A549 (cell line): ENCODE measurements at regions not wholly inside any gene's neighbourhood (a gene's known extent, or its start where the extent isn't known, plus 50 kb on each side); places are given as distances from the start of the nearest gene placed in this dataset.

Experiments used
- ATAC-seq, 2 experiments: fragments of 200-7000 bp in 1 of 2; fragments of >200 bp in 1 of 2; cut with Nextera tagmentation in 1 of 2; cut with Tn5 transposase in 1 of 2; 3 replicates each; pipeline versions ENCODE4 v1.8.0 to v1.9.1; 2018 to 2020; ENCODE audit warnings: mild to moderate bottlenecking in 1 of 2, moderate library complexity in 1 of 2
- CTCF ChIA-PET: fragments of 300-600 bp; sonication (Branson Sonifier 250); formaldehyde crosslinking; extraction: SDS; loops from one replicate; lab custom pipeline; 2021; ENCODE audit warnings: antibody characterized with exemption, inconsistent platforms; lab: Yijun Ruan, JAX
- POLR2A ChIA-PET: fragments of 350-600 bp; formaldehyde crosslinking; extraction: SDS; loops from one replicate; lab custom pipeline; 2021; ENCODE audit warnings: antibody characterized with exemption, inconsistent platforms; lab: Yijun Ruan, JAX
- DNase-seq, 2 experiments: peaks; one replicate each; pipeline versions ENCODE4 v3.0.0 to v3.0.0-alpha.2; 2011 to 2016; ENCODE audit warnings: low read depth in 1 of 2, low spot score in 1 of 2
- FAIRE-seq: peaks from 2 replicates; lab custom pipeline; 2011; peaks lifted over from hg19 to GRCh38; lab: Jason Lieb, UNC
- H3K27ac ChIP-seq, 2 experiments: fragments of >200 bp; sonication (Bioruptor Twin); formaldehyde crosslinking; 3 replicates each; pipeline ENCODE4 v1.5.1; 2016 to 2017
- H3K4me1 ChIP-seq: fragments of >200 bp; sonication (Bioruptor Twin); formaldehyde crosslinking; 3 replicates; pipeline ENCODE4 v1.6.1; 2016
- H3K4me2 ChIP-seq: fragments of >200 bp; sonication (Bioruptor Twin); formaldehyde crosslinking; 3 replicates; pipeline ENCODE4 v1.6.1; 2016
- H3K4me3 ChIP-seq: fragments of >200 bp; sonication (Bioruptor Twin); formaldehyde crosslinking; 3 replicates; pipeline ENCODE4 v1.5.1; 2016
- H3K9me3 ChIP-seq: fragments of >200 bp; sonication (Bioruptor Twin); formaldehyde crosslinking; 3 replicates; pipeline ENCODE4 v1.6.1; 2016
- CHD4 ChIP-seq: fragments of 200-600 bp; sonication (generic); IDR thresholded peaks from 2 replicates; pipeline ENCODE4 v1.6.1; 2016; ENCODE audit warnings: antibody characterized with exemption, mild to moderate bottlenecking, borderline replicate concordance
- FOSB ChIP-seq: fragments of 250-450 bp; sonication (Bioruptor Pico); IDR thresholded peaks from 2 replicates; pipeline ENCODE4 v1.5.0; 2020; ENCODE audit warnings: mild to moderate bottlenecking, moderate library complexity
- HEYL ChIP-seq: fragments of 250-450 bp; sonication (Bioruptor Pico); IDR thresholded peaks from 2 replicates; pipeline ENCODE4 v1.8.0; 2021; ENCODE audit warnings: mild to moderate bottlenecking, moderate library complexity
- JUN ChIP-seq, 2 experiments: fragments of >200 bp; sonication (Bioruptor Twin); formaldehyde crosslinking; IDR thresholded peaks; 2 replicates in 1 of 2; 3 replicates in 1 of 2; pipeline ENCODE4 v1.6.1; 2016 to 2017
- KDM1A ChIP-seq: fragments of 200-600 bp; sonication (generic); IDR thresholded peaks from 2 replicates; pipeline ENCODE4 v1.6.1; 2016; ENCODE audit warnings: low read depth, mild to moderate bottlenecking
- KDM5A ChIP-seq: fragments of 200-600 bp; sonication (generic); IDR thresholded peaks from 2 replicates; pipeline ENCODE4 v1.6.1; 2016; ENCODE audit warnings: antibody characterized with exemption, mild to moderate bottlenecking
- MAFK ChIP-seq: fragments of 450-650 bp; IDR thresholded peaks from 2 replicates; pipeline ENCODE4 v1.6.1; 2014; ENCODE audit not compliant: partially characterized antibody
- MYC ChIP-seq: IDR thresholded peaks from 2 replicates; pipeline ENCODE4 v1.6.1; 2012; ENCODE audit warnings: mild to moderate bottlenecking, inconsistent platforms, low read length, improper control_type of control experiment, borderline replicate concordance
- NFE2L2 ChIP-seq: fragments of 150-350 bp; conservative IDR thresholded peaks from 2 replicates; pipeline ENCODE4 v1.6.1; 2014; ENCODE audit warnings: low read length
- PHF8 ChIP-seq: fragments of 200-600 bp; sonication (generic); IDR thresholded peaks from 2 replicates; pipeline ENCODE4 v1.6.1; 2016; ENCODE audit warnings: low read depth, mild to moderate bottlenecking, antibody characterized with exemption, moderate library complexity, borderline replicate concordance
- POLR2A ChIP-seq: IDR thresholded peaks from 2 replicates; pipeline ENCODE4 v1.6.1; 2012; ENCODE audit warnings: mild to moderate bottlenecking, low read length
- RARB ChIP-seq: fragments of 250-450 bp; sonication (Bioruptor Pico); IDR thresholded peaks from 2 replicates; pipeline ENCODE4 v1.8.0; 2021; ENCODE audit warnings: mild to moderate bottlenecking, moderate library complexity
- RCOR1 ChIP-seq: fragments of 150-350 bp; IDR thresholded peaks from 2 replicates; pipeline ENCODE4 v1.6.1; 2014; ENCODE audit warnings: antibody characterized with exemption, low read length, low read depth
- RFX5 ChIP-seq: fragments of 450-650 bp; IDR thresholded peaks from 2 replicates; pipeline ENCODE4 v1.7.1; 2014; ENCODE audit warnings: antibody characterized with exemption, mild to moderate bottlenecking, moderate library complexity
- TP53 ChIP-seq: fragments of 250-450 bp; sonication (Bioruptor Pico); IDR thresholded peaks from 2 replicates; pipeline ENCODE4 v1.5.0; 2021; ENCODE audit warnings: mild to moderate bottlenecking, moderate library complexity
- ZC3H11A ChIP-seq: fragments of 450-650 bp; IDR thresholded peaks from 2 replicates; pipeline ENCODE4 v1.6.1; 2014; ENCODE audit warnings: antibody characterized with exemption, mild to moderate bottlenecking
- WGBS: methylation state at CpG from one replicate; pipeline ENCODE4 v1.1.6; 2017; ENCODE audit errors: missing lambda C conversion rate; 5-methylcytosine and 5-hydroxymethylcytosine counted together
- TF ChIP-seq, protein P1 (sequence below): fragments of >200 bp; sonication (Bioruptor Twin); formaldehyde crosslinking; IDR thresholded peaks from 3 replicates; pipeline ENCODE4 v1.5.1; 2016
- TF ChIP-seq, protein P2 (sequence below): fragments of 250-450 bp; sonication (Bioruptor Pico); IDR thresholded peaks from 2 replicates; pipeline ENCODE4 v1.5.0; 2020; ENCODE audit warnings: low read depth, mild to moderate bottlenecking, moderate library complexity
- TF ChIP-seq, protein P3 (sequence below): IDR thresholded peaks from 2 replicates; pipeline ENCODE4 v1.6.1; 2012; ENCODE audit warnings: low read depth, borderline replicate concordance
- TF ChIP-seq, protein P4 (sequence below): IDR thresholded peaks from 2 replicates; pipeline ENCODE4 v1.6.1; 2012
- TF ChIP-seq, protein P5 (sequence below): fragments of 200-600 bp; sonication (generic); IDR thresholded peaks from 2 replicates; pipeline ENCODE4 v1.6.1; 2016; ENCODE audit warnings: antibody characterized with exemption, mild to moderate bottlenecking, moderate library complexity

DNA sequence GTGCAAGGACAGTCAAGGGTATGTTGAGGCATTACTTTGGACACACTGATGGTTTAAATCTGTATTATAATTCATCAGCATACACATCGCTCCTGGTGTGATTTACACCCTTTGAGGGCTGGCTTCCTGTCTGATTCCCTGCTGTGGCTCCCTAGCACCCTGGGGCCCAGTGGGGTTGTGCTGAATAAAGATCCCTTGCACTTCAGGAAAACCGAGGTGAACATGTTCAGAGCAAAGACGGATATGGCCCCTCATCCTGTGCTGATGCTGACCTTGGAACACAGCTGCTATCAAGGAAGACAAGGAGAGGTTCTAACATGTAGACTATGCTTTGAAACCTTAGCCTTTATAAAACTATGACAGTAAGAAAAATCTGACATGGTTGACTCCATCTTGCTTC lies 84.6 kb upstream of the UNC5B start:
- no peak overlapping the region for H3K27ac ChIP-seq
- no peaks in the 10 kb centered on the region for H3K9me3 ChIP-seq
- WGBS, result 48% methylated on average over 3 of the region's 3 CpGs
- POLR2A ChIA-PET, result no interaction called here
- FAIRE-seq (no peak), ATAC-seq (no peak), DNase-seq (no peak)
- H3K4me2 ChIP-seq, result no peak overlapping the region
- CTCF ChIA-PET, result interaction anchor here (1.1 kb wide), 1 partner anchor 14 kb away, joined by 4 read pairs; no protein-coding TSS in a partner anchor
- no peak overlapping the region for H3K4me3 ChIP-seq
- no peaks in the 10 kb centered on the region for H3K4me1 ChIP-seq
- TF ChIP-seq, protein P1, sequence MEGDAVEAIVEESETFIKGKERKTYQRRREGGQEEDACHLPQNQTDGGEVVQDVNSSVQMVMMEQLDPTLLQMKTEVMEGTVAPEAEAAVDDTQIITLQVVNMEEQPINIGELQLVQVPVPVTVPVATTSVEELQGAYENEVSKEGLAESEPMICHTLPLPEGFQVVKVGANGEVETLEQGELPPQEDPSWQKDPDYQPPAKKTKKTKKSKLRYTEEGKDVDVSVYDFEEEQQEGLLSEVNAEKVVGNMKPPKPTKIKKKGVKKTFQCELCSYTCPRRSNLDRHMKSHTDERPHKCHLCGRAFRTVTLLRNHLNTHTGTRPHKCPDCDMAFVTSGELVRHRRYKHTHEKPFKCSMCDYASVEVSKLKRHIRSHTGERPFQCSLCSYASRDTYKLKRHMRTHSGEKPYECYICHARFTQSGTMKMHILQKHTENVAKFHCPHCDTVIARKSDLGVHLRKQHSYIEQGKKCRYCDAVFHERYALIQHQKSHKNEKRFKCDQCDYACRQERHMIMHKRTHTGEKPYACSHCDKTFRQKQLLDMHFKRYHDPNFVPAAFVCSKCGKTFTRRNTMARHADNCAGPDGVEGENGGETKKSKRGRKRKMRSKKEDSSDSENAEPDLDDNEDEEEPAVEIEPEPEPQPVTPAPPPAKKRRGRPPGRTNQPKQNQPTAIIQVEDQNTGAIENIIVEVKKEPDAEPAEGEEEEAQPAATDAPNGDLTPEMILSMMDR, result no peak
- TF ChIP-seq MYC (no peak), JUN (IDR thresholded peaks at IDR 0.05) (no peak)
- TF ChIP-seq, protein P2, sequence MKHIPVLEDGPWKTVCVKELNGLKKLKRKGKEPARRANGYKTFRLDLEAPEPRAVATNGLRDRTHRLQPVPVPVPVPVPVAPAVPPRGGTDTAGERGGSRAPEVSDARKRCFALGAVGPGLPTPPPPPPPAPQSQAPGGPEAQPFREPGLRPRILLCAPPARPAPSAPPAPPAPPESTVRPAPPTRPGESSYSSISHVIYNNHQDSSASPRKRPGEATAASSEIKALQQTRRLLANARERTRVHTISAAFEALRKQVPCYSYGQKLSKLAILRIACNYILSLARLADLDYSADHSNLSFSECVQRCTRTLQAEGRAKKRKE (CRISPR knock-in tag), result no peak

DNA sequence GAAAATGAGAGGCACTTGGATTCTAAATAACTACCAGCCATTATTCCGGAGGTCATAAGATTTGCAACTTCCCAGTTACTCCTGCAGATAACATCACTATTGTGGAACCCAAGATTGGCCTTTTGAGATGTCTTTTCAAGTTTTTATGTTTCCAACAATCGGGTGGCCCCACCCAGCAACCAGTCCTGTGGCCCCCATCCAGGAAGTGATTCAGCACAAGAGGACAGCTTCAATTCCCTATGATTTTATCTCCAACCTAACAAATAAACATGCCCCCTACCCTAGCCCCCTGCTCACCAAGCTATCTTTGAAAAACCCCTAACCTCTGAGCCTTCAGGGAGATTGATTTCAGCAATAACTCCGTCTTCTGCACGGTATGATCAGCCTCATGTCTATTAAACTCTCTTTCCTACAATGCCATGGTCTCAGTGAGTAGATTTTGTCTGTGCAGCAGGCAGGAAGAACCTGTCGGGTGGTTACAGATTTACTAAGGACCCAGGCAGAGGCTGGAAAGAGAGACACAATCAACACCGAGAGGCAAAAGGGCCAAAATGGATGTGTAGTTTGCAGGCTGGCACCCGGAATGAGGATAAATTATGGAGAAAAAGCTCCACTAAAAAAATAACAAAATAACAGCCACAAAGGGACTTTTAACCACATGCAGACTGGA lies 83.9 kb upstream of the UNC5B start:
- H3K4me2 ChIP-seq, result no peak overlapping the region
- POLR2A ChIA-PET, result no interaction called here
- WGBS, result 59% methylated on average over 7 of the region's 7 CpGs
- DNase-seq, result no peak
- no peak for ATAC-seq
- CTCF ChIA-PET, result no interaction called here
- H3K4me1 ChIP-seq, result no peaks in the 10 kb centered on the region
- no peak overlapping the region for H3K27ac ChIP-seq
- TF ChIP-seq PHF8, result no peak
- TF ChIP-seq FOSB (CRISPR knock-in tag), result no peak
- TF ChIP-seq TP53, result no peak
- TF ChIP-seq RARB (CRISPR knock-in tag), result no peak
- no peak for TF ChIP-seq CHD4
- TF ChIP-seq RCOR1, result no peak
- TF ChIP-seq, all 56 proteins: peak for 0
- no peak for FAIRE-seq
- H3K4me3 ChIP-seq, result no peak overlapping the region
- no peaks in the 10 kb centered on the region for H3K9me3 ChIP-seq

DNA sequence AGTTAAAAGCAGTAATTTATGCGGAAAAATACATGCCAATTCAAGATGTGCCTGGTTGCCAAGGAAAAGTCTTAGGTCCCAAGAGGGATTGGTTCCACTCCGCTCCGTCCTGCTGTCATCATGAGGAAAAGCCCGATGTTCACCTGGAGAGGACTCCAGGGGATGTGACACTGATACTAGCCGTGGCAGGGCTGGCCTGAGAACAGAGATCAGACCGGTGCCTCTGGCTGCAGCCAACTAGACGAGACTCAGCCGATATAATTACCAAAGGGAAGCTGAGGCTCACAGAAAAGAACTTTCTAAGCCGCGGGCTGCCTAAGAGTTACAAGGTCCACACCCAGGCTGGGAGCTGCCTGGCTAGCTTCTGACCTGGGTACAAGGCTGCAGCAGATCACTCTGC lies 81.3 kb upstream of the UNC5B start:
- Histone ChIP-seq H3K4me1 (no peaks in the 10 kb centered on the region), H3K4me2 (no peak overlapping the region), H3K4me3 (no peak overlapping the region), H3K27ac (no peak overlapping the region), H3K9me3 (no peaks in the 10 kb centered on the region)
- CTCF ChIA-PET, result interaction anchor here (1.0 to 2.1 kb wide), 3 partner anchors 12 to 77 kb away, joined by 3 to 7 read pairs (median 6); no protein-coding TSS in a partner anchor
- POLR2A ChIA-PET, result no interaction called here
- 62% methylated on average over 8 of the region's 10 CpGs for WGBS
- no peak for FAIRE-seq
- DNase-seq, result no peak
- no peak for ATAC-seq
- TF ChIP-seq MAFK, result no peak
- no peak for TF ChIP-seq HEYL (CRISPR knock-in tag)
- TF ChIP-seq, protein P1, result no peak
- no peak for TF ChIP-seq NFE2L2
- TF ChIP-seq POLR2A, result no peak
- no peak for TF ChIP-seq KDM5A
- TF ChIP-seq JUN (IDR thresholded peaks at IDR 0.05), result no peak
- TF ChIP-seq, protein P3, sequence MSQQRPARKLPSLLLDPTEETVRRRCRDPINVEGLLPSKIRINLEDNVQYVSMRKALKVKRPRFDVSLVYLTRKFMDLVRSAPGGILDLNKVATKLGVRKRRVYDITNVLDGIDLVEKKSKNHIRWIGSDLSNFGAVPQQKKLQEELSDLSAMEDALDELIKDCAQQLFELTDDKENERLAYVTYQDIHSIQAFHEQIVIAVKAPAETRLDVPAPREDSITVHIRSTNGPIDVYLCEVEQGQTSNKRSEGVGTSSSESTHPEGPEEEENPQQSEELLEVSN, result no peak
- TF ChIP-seq, protein P4, sequence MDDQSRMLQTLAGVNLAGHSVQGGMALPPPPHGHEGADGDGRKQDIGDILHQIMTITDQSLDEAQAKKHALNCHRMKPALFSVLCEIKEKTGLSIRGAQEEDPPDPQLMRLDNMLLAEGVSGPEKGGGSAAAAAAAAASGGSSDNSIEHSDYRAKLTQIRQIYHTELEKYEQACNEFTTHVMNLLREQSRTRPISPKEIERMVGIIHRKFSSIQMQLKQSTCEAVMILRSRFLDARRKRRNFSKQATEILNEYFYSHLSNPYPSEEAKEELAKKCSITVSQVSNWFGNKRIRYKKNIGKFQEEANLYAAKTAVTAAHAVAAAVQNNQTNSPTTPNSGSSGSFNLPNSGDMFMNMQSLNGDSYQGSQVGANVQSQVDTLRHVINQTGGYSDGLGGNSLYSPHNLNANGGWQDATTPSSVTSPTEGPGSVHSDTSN, result no peak
- TF ChIP-seq, protein P5, sequence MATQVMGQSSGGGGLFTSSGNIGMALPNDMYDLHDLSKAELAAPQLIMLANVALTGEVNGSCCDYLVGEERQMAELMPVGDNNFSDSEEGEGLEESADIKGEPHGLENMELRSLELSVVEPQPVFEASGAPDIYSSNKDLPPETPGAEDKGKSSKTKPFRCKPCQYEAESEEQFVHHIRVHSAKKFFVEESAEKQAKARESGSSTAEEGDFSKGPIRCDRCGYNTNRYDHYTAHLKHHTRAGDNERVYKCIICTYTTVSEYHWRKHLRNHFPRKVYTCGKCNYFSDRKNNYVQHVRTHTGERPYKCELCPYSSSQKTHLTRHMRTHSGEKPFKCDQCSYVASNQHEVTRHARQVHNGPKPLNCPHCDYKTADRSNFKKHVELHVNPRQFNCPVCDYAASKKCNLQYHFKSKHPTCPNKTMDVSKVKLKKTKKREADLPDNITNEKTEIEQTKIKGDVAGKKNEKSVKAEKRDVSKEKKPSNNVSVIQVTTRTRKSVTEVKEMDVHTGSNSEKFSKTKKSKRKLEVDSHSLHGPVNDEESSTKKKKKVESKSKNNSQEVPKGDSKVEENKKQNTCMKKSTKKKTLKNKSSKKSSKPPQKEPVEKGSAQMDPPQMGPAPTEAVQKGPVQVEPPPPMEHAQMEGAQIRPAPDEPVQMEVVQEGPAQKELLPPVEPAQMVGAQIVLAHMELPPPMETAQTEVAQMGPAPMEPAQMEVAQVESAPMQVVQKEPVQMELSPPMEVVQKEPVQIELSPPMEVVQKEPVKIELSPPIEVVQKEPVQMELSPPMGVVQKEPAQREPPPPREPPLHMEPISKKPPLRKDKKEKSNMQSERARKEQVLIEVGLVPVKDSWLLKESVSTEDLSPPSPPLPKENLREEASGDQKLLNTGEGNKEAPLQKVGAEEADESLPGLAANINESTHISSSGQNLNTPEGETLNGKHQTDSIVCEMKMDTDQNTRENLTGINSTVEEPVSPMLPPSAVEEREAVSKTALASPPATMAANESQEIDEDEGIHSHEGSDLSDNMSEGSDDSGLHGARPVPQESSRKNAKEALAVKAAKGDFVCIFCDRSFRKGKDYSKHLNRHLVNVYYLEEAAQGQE, result no peak
- TF ChIP-seq RFX5, result no peak
- no peak for TF ChIP-seq PHF8
- TF ChIP-seq KDM1A, result no peak
- TF ChIP-seq FOSB (CRISPR knock-in tag), result no peak
- TF ChIP-seq ZC3H11A, result no peak
